H1 (cell line): ENCODE measurements at regions not wholly inside any gene's neighbourhood (a gene's known extent, or its start where the extent isn't known, plus 50 kb on each side); places are given as distances from the start of the nearest gene placed in this dataset.

Source experiments
- CTCF ChIA-PET: fragments of 300-600 bp; sonication (Branson Sonifier 250); formaldehyde crosslinking; loops from one replicate; lab custom pipeline; 2021; ENCODE audit not compliant: partially characterized antibody; lab: Charles Lee
- POLR2A ChIA-PET: fragments of 300-600 bp; sonication (Branson Sonifier 250); formaldehyde crosslinking; loops from one replicate; lab custom pipeline; 2021; ENCODE audit warnings: inconsistent platforms; ENCODE audit not compliant: partially characterized antibody; lab: Charles Lee
- DNase-seq, 2 experiments: peaks; one replicate each; pipeline versions ENCODE4 v3.0.0 to v3.0.0-alpha.2; 2010 to 2022; ENCODE audit warnings: low spot score in 2 of 2, low read depth in 1 of 2, mixed read lengths in 1 of 2
- FAIRE-seq: peaks from 2 replicates; lab custom pipeline; 2011; peaks lifted over from hg19 to GRCh38; lab: Jason Lieb, UNC
- H2AFZ ChIP-seq: 2 replicates; pipeline ENCODE4 v1.8.1; 2012; ENCODE audit warnings: low read length, inconsistent platforms
- H2AK5ac ChIP-seq: 2 replicates; pipeline ENCODE4 v1.6.1; 2013; ENCODE audit warnings: low read depth, low read length
- H2BK120ac ChIP-seq: replicated peaks from 2 replicates; pipeline ENCODE3; 2013; ENCODE audit warnings: low read depth, low read length, inconsistent platforms
- H2BK12ac ChIP-seq: 2 replicates; pipeline ENCODE4 v1.6.1; 2013; ENCODE audit warnings: low read depth, low read length
- H2BK15ac ChIP-seq: 2 replicates; pipeline ENCODE4 v1.6.1; 2013; ENCODE audit warnings: low read length
- H2BK20ac ChIP-seq: 2 replicates; pipeline ENCODE4 v1.6.1; 2013; ENCODE audit warnings: low read length
- H2BK5ac ChIP-seq: 2 replicates; pipeline ENCODE4 v1.6.1; 2013; ENCODE audit warnings: low read depth, low read length
- H3K14ac ChIP-seq: 2 replicates; pipeline ENCODE4 v1.6.1; 2013; ENCODE audit warnings: inconsistent platforms; ENCODE audit not compliant: insufficient read length
- H3K18ac ChIP-seq: 2 replicates; pipeline ENCODE4 v1.6.1; 2013; ENCODE audit warnings: low read length; ENCODE audit errors: extremely low read depth
- H3K23ac ChIP-seq: 2 replicates; pipeline ENCODE4 v1.6.1; 2013; ENCODE audit warnings: inconsistent platforms; ENCODE audit not compliant: insufficient read length
- H3K23me2 ChIP-seq: 2 replicates; pipeline ENCODE4 v1.6.1; 2013; ENCODE audit warnings: low read depth, low read length
- H3K27ac ChIP-seq: 2 replicates; pipeline ENCODE4 v1.6.1; 2011; ENCODE audit warnings: low read depth, low read length, inconsistent platforms
- H3K27me3 ChIP-seq, 4 experiments: replicated peaks in 1 of 4; 1 replicate in 1 of 4; 2 replicates in 3 of 4; pipeline versions ENCODE4 v1.6.1 to v1.8.1; 2011 to 2013; ENCODE audit warnings: low read length in 3 of 4, mild to moderate bottlenecking in 3 of 4, inconsistent platforms in 2 of 4, mixed read lengths in 2 of 4, moderate library complexity in 1 of 4; ENCODE audit not compliant: control insufficient read depth in 3 of 4, insufficient read depth in 3 of 4; ENCODE audit errors: extremely low read depth in 1 of 4
- H3K36me3 ChIP-seq, 4 experiments: 2 replicates each; pipeline versions ENCODE4 v1.6.1 to v1.8.1; 2011 to 2013; ENCODE audit warnings: mild to moderate bottlenecking in 4 of 4, low read length in 3 of 4, moderate library complexity in 2 of 4, control low read depth in 1 of 4, inconsistent platforms in 1 of 4; ENCODE audit not compliant: insufficient read depth in 4 of 4, control insufficient read depth in 2 of 4
- H3K4ac ChIP-seq: replicated peaks from 2 replicates; pipeline ENCODE3; 2013; ENCODE audit warnings: low read length, low read depth, mixed read lengths, inconsistent platforms; ENCODE audit not compliant: insufficient read length
- H3K4me1 ChIP-seq, 4 experiments: replicated peaks in 1 of 4; 1 replicate in 1 of 4; 2 replicates in 3 of 4; pipeline versions ENCODE4 v1.6.1 to v1.8.1; 2011 to 2013; ENCODE audit warnings: low read length in 3 of 4, inconsistent platforms in 2 of 4, mixed read lengths in 1 of 4; ENCODE audit not compliant: insufficient read depth in 4 of 4, control insufficient read depth in 3 of 4
- H3K4me2 ChIP-seq, 2 experiments: 2 replicates each; pipeline versions ENCODE4 v1.6.1 to v1.8.1; 2011 to 2013; ENCODE audit warnings: low read depth in 2 of 2, low read length in 2 of 2, control low read depth in 1 of 2, inconsistent platforms in 1 of 2, mild to moderate bottlenecking in 1 of 2; ENCODE audit not compliant: insufficient read depth in 1 of 2
- H3K4me3 ChIP-seq, 4 experiments: fragments of 200-600, 300-600 bp in 1 of 4; sonication (generic), shearing (Covaris generic), sonication (Bioruptor Twin) in 1 of 4; 2 replicates each; pipeline versions ENCODE4 v1.5.1 to v1.8.1; 2011 to 2016; ENCODE audit warnings: low read length in 4 of 4, low read depth in 3 of 4, control low read depth in 2 of 4, inconsistent platforms in 2 of 4, mild to moderate bottlenecking in 2 of 4, mixed read lengths in 1 of 4, moderate library complexity in 1 of 4; ENCODE audit not compliant: insufficient read depth in 2 of 4; ENCODE audit errors: extremely low read depth in 1 of 4
- H3K56ac ChIP-seq: replicated peaks from 2 replicates; pipeline ENCODE3; 2013; ENCODE audit warnings: low read depth, mild to moderate bottlenecking, mixed read lengths, low read length, inconsistent platforms; ENCODE audit not compliant: insufficient read length
- H3K79me1 ChIP-seq: 2 replicates; pipeline ENCODE4 v1.6.1; 2013; ENCODE audit warnings: low read depth, low read length, control low read depth
- H3K79me2 ChIP-seq, 2 experiments: 2 replicates each; pipeline versions ENCODE4 v1.6.1 to v1.8.1; 2012 to 2013; ENCODE audit warnings: low read length in 2 of 2, mild to moderate bottlenecking in 2 of 2, inconsistent platforms in 1 of 2; ENCODE audit not compliant: insufficient read depth in 2 of 2, control insufficient read depth in 1 of 2
- H3K9ac ChIP-seq, 4 experiments: replicated peaks in 1 of 4; 1 replicate in 1 of 4; 2 replicates in 3 of 4; pipeline versions ENCODE4 v1.6.1 to v1.8.1; 2011 to 2013; ENCODE audit warnings: low read depth in 3 of 4, low read length in 3 of 4, control low read depth in 2 of 4, mild to moderate bottlenecking in 2 of 4, moderate library complexity in 2 of 4, inconsistent platforms in 1 of 4; ENCODE audit errors: extremely low read depth in 1 of 4
- H3K9me3 ChIP-seq, 2 experiments: 2 replicates each; pipeline versions ENCODE4 v1.6.1 to v1.8.1; 2012 to 2013; ENCODE audit warnings: mild to moderate bottlenecking in 2 of 2, moderate library complexity in 2 of 2, control low read depth in 1 of 2, inconsistent platforms in 1 of 2, low read depth in 1 of 2, low read length in 1 of 2, mixed read lengths in 1 of 2; ENCODE audit not compliant: insufficient read depth in 2 of 2
- H4K20me1 ChIP-seq, 2 experiments: replicated peaks in 1 of 2; 2 replicates each; pipeline versions ENCODE3 to v1.8.1; 2011 to 2013; ENCODE audit warnings: inconsistent platforms in 2 of 2, low read length in 2 of 2, mild to moderate bottlenecking in 1 of 2; ENCODE audit not compliant: insufficient read depth in 2 of 2, control insufficient read depth in 1 of 2
- H4K5ac ChIP-seq: 2 replicates; pipeline ENCODE4 v1.6.1; 2013; ENCODE audit warnings: low read length, low read depth, mixed read lengths, inconsistent platforms; ENCODE audit not compliant: insufficient read length
- H4K8ac ChIP-seq: 2 replicates; pipeline ENCODE4 v1.8.0; 2013; ENCODE audit warnings: mild to moderate bottlenecking, moderate library complexity, low read length, inconsistent platforms; ENCODE audit not compliant: insufficient read depth; ENCODE audit errors: extremely low read depth
- H4K91ac ChIP-seq: replicated peaks from 2 replicates; pipeline ENCODE3; 2013; ENCODE audit warnings: low read length, mixed read lengths, inconsistent platforms; ENCODE audit not compliant: insufficient read length
- CEBPB ChIP-seq: IDR thresholded peaks from 2 replicates; pipeline ENCODE4 v1.6.1; 2012; ENCODE audit warnings: low read depth, low read length
- RAD21 ChIP-seq, 2 experiments: IDR thresholded peaks in 1 of 2; conservative IDR thresholded peaks in 1 of 2; 2 replicates each; pipeline ENCODE4 v1.6.1; 2011; ENCODE audit warnings: low read depth in 2 of 2, low read length in 2 of 2, improper control_type of control experiment in 1 of 2, inconsistent platforms in 1 of 2, mild to moderate bottlenecking in 1 of 2, moderate library complexity in 1 of 2
- TAF1 ChIP-seq: IDR thresholded peaks from 2 replicates; pipeline ENCODE4 v1.6.1; 2011; ENCODE audit warnings: mild to moderate bottlenecking, low read depth, low read length
- WGBS, 2 experiments: shearing (Covaris generic) in 1 of 2; methylation state at CpG; one replicate each; pipeline versions ENCODE4 v1.1.6 to v1.1.7; 2013 to 2015; ENCODE audit warnings: low lambda C conversion rate in 2 of 2, mixed read lengths in 2 of 2, inconsistent platforms in 1 of 2, low coverage in 1 of 2, missing lambda C conversion rate in 1 of 2; ENCODE audit not compliant: insufficient replicate concordance in 2 of 2, insufficient coverage in 1 of 2, insufficient read length in 1 of 2; ENCODE audit errors: extremely low coverage in 1 of 2, missing lambda C conversion rate in 1 of 2; 5-methylcytosine and 5-hydroxymethylcytosine counted together

- H4K91ac ChIP-seq: no peak overlapping the region
- CTCF ChIA-PET: interaction anchor here (1.8 kb wide), 1 partner anchor 705 kb away, joined by 3 read pairs; no protein-coding TSS in a partner anchor
- FAIRE-seq (no peak), DNase-seq (no peak)
- no peak overlapping the region for H4K8ac ChIP-seq
- H4K5ac ChIP-seq: no peak overlapping the region
- no peak overlapping the region for H2BK15ac ChIP-seq
- no peak overlapping the region for H2BK12ac ChIP-seq
- no peak overlapping the region for H3K18ac ChIP-seq
- H3K23me2 ChIP-seq: no peaks in the 10 kb centered on the region
- H3K9me3 ChIP-seq: no peaks in the 10 kb centered on the region
- no peak overlapping the region for H3K4me2 ChIP-seq
- H3K23ac ChIP-seq: no peak overlapping the region
- no peak overlapping the region for H2AK5ac ChIP-seq
- 75 to 78% methylated on average over 1 of the region's 1 CpG for WGBS, 2 experiments
- no peak overlapping the region for H3K4me3 ChIP-seq
- H3K14ac ChIP-seq: no peak overlapping the region
- no peaks in the 10 kb centered on the region for H3K79me2 ChIP-seq
- H3K9ac ChIP-seq: no peak overlapping the region
- no peaks in the 10 kb centered on the region for H3K36me3 ChIP-seq
- H3K27ac ChIP-seq: no peak overlapping the region
- H2BK20ac ChIP-seq: no peak overlapping the region
- H3K27me3 ChIP-seq: peaks cover 1 to 4% (median 3%) of the 10 kb centered on the region in 4 experiments; a peak in 4 of 7 replicates
- H2AFZ ChIP-seq: no peak overlapping the region
- no peak overlapping the region for H3K4ac ChIP-seq
- H2BK120ac ChIP-seq: no peak overlapping the region
- H4K20me1 ChIP-seq: no peaks in the 10 kb centered on the region
- no peak overlapping the region for H2BK5ac ChIP-seq
- no peak overlapping the region for H3K56ac ChIP-seq
- POLR2A ChIA-PET: no interaction called here
- no peaks in the 10 kb centered on the region for H3K79me1 ChIP-seq
- TF ChIP-seq RAD21 (IDR thresholded peaks at IDR 0.05 in 1 of 2, conservative IDR thresholded peaks at IDR 0.05 in 1 of 2; ENCODE audit: low read depth in 2 of 2, low read length in 2 of 2) (peak; percentile 9 to 39; a peak in 3 of 4 replicates), TAF1 (no peak), CEBPB (peak; percentile 72; the same call in 1 of the 2 replicates)
- no peaks in the 10 kb centered on the region for H3K4me1 ChIP-seq
Measured at GRCh38 chr12:78641837-78642423, 222.6 kb upstream of the SYT1 start.
